OCI-LY1 (cell line): ENCODE measurements at regions not wholly inside any gene's neighbourhood (a gene's known extent, or its start where the extent isn't known, plus 50 kb on each side); places are given as distances from the start of the nearest gene placed in this dataset.

Source experiments
- H2AFZ ChIP-seq: fragments of 200-600 bp; sonication (generic), shearing (Covaris generic); 2 replicates; pipeline ENCODE4 v1.6.0; 2014; ENCODE audit warnings: antibody characterized with exemption, mild to moderate bottlenecking, low read length
- H3F3A ChIP-seq: fragments of 200-600 bp; sonication (generic), shearing (Covaris generic); 2 replicates; pipeline ENCODE4 v1.6.0; 2014; ENCODE audit warnings: mild to moderate bottlenecking, antibody characterized with exemption, low read length, moderate library complexity; ENCODE audit not compliant: insufficient read depth
- H3K27ac ChIP-seq: fragments of 200-600 bp; sonication (generic); 2 replicates; pipeline ENCODE4 v1.5.1; 2014; ENCODE audit warnings: low read length, mixed run types, mild to moderate bottlenecking, low read depth; ENCODE audit not compliant: poor library complexity, severe bottlenecking
- H3K27me3 ChIP-seq: fragments of 200-600 bp; sonication (generic); 2 replicates; pipeline ENCODE4 v1.6.0; 2014; ENCODE audit warnings: antibody characterized with exemption, mild to moderate bottlenecking, low read length, moderate library complexity; ENCODE audit not compliant: insufficient read depth
- H3K36me3 ChIP-seq: fragments of 200-600 bp; sonication (generic); 2 replicates; pipeline ENCODE4 v1.6.1; 2014; ENCODE audit warnings: mild to moderate bottlenecking, antibody characterized with exemption, low read length, moderate library complexity, mixed read lengths; ENCODE audit not compliant: insufficient read depth
- H3K4me1 ChIP-seq: fragments of 200-600 bp; sonication (generic); 2 replicates; pipeline ENCODE4 v1.5.1; 2014; ENCODE audit warnings: mild to moderate bottlenecking, low read length, moderate library complexity; ENCODE audit not compliant: insufficient read depth, severe bottlenecking
- H3K4me2 ChIP-seq: fragments of 200-600 bp; sonication (generic), shearing (Covaris generic); 2 replicates; pipeline ENCODE4 v1.6.1; 2014; ENCODE audit warnings: low read length
- H3K4me3 ChIP-seq: fragments of 200-600 bp; sonication (generic); 2 replicates; pipeline ENCODE4 v1.5.1; 2014; ENCODE audit warnings: low read length, low read depth, mild to moderate bottlenecking, mixed read lengths; ENCODE audit not compliant: poor library complexity, severe bottlenecking
- H3K79me2 ChIP-seq: fragments of 200-600 bp; shearing (Covaris generic); 2 replicates; pipeline ENCODE4 v1.6.1; 2016; ENCODE audit warnings: mixed run types, low read length, mixed read lengths; ENCODE audit not compliant: insufficient read depth
- H3K9ac ChIP-seq: fragments of 200-600 bp; sonication (generic), shearing (Covaris generic); 2 replicates; pipeline ENCODE4 v1.6.1; 2014; ENCODE audit warnings: mild to moderate bottlenecking, low read length, mixed read lengths
- H3K9me2 ChIP-seq: fragments of 200-600 bp; sonication (generic), shearing (Covaris generic); 2 replicates; pipeline ENCODE4 v1.6.1; 2014; ENCODE audit warnings: low read depth, mild to moderate bottlenecking, low read length, mixed read lengths
- H3K9me3 ChIP-seq: fragments of 200-600 bp; shearing (Covaris generic); 2 replicates; pipeline ENCODE4 v1.6.1; 2014; ENCODE audit warnings: low read length, mixed read lengths
- H4K20me1 ChIP-seq: fragments of 200-600 bp; sonication (generic), shearing (Covaris generic); 2 replicates; pipeline ENCODE4 v1.6.0; 2016; ENCODE audit warnings: mild to moderate bottlenecking, low read length; ENCODE audit not compliant: insufficient read depth
- CTCF ChIP-seq: fragments of 200-600 bp; sonication (generic), shearing (Covaris generic); IDR thresholded peaks from 2 replicates; pipeline ENCODE4 v1.5.1; 2017; ENCODE audit warnings: mild to moderate bottlenecking, antibody characterized with exemption, low read length, moderate library complexity, mixed read lengths
- EZH2 ChIP-seq: fragments of 200-600 bp; sonication (generic), shearing (Covaris generic); IDR thresholded peaks from 2 replicates; pipeline ENCODE4 v1.8.0; 2017; ENCODE audit warnings: borderline replicate concordance, mixed run types, mild to moderate bottlenecking, antibody characterized with exemption, low read length, moderate library complexity, mixed read lengths

DNA sequence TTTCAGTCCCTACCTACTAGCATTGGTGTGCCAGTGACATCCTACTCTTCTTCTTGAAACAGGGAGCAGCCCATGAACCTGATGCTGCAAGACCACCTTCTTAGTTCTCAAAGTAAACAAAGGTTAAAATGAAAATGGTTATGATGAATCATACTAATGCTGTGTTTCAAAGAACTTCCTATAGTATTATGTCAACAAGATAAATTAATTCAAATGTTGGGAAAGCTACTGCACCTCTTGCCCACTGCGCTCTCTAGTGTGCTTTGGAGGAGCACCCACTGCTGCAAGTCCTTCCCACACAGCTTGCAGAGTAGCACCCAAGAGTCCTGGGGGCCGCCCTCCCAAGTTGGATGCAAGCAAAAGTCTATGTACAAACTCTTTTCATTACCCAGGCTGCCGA lies 81.1 kb downstream of the CD200R1L start:
- H3K4me1 ChIP-seq = no peaks in the 10 kb centered on the region
- H3K4me3 ChIP-seq = no peak overlapping the region
- H2AFZ ChIP-seq = no peak overlapping the region
- H3F3A ChIP-seq = no peaks in the 10 kb centered on the region
- H3K9me2 ChIP-seq = no peaks in the 10 kb centered on the region
- no peak overlapping the region for H3K27ac ChIP-seq
- no peaks in the 10 kb centered on the region for H3K27me3 ChIP-seq
- no peaks in the 10 kb centered on the region for H3K79me2 ChIP-seq
- no peaks in the 10 kb centered on the region for H4K20me1 ChIP-seq
- no peak overlapping the region for H3K4me2 ChIP-seq
- no peak overlapping the region for H3K9ac ChIP-seq
- H3K36me3 ChIP-seq = no peaks in the 10 kb centered on the region
- TF ChIP-seq CTCF (no peak), EZH2 (no peak)
- no peaks in the 10 kb centered on the region for H3K9me3 ChIP-seq

- Histone ChIP-seq H3K4me1 (no peaks in the 10 kb centered on the region), H3K4me2 (no peak overlapping the region), H4K20me1 (no peaks in the 10 kb centered on the region), H3K9me3 (no peaks in the 10 kb centered on the region), H3K79me2 (no peaks in the 10 kb centered on the region), H3K27ac (no peak overlapping the region), H3K9ac (no peak overlapping the region), H3K36me3 (no peaks in the 10 kb centered on the region), H3F3A (no peaks in the 10 kb centered on the region), H3K4me3 (no peak overlapping the region), H3K9me2 (no peaks in the 10 kb centered on the region), H3K27me3 (no peaks in the 10 kb centered on the region), H2AFZ (no peak overlapping the region)
- TF ChIP-seq EZH2 (no peak), CTCF (no peak)
Observed at GRCh38 chr3:112763258-112763657, 83.4 kb downstream of the CD200R1L start.

DNA sequence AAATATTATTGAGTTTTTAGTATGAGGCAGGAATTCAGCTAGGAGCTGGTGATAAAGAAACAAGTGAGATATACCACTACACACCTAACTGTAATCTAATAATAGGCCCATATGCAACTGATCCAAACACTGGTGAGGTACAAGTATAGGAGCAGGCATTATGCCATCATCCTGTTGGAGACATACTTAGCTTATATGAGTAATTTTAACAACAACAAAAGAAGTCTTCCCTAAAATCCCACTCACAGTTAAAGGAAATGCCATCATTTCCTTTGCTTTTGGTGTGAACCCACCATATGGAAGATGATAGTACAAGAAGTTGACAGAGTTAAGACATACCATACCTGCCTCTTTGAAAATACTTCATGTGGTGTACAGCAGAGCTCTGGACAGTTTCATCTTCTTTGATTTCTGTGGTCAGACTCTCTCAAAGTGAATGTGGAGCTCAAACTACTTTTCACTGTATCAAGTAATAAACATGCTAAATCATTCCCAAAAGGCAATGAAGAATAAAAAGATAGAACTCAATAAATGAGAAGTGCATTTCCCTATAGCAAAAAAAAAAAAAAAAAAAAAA lies 85.5 kb downstream of the CD200R1L start:
- Histone ChIP-seq H3K36me3 (no peaks in the 10 kb centered on the region), H3K4me2 (no peak overlapping the region), H3K4me1 (no peaks in the 10 kb centered on the region), H3K4me3 (no peak overlapping the region), H3K79me2 (no peaks in the 10 kb centered on the region), H3K9me3 (no peaks in the 10 kb centered on the region), H3F3A (no peaks in the 10 kb centered on the region), H3K9ac (no peak overlapping the region), H3K27ac (no peak overlapping the region), H3K27me3 (no peaks in the 10 kb centered on the region), H4K20me1 (no peaks in the 10 kb centered on the region), H3K9me2 (no peaks in the 10 kb centered on the region), H2AFZ (no peak overlapping the region)
- TF ChIP-seq EZH2 (no peak), CTCF (no peak)
